ENCODE measurements at regions not wholly inside any gene's neighbourhood (a gene's known extent, or its start where the extent isn't known, plus 50 kb on each side); places are given as distances from the start of the nearest gene placed in this dataset.
A peak's percentile ranks its signal among the peaks of the same experiment; 100 is the strongest.

DNA sequence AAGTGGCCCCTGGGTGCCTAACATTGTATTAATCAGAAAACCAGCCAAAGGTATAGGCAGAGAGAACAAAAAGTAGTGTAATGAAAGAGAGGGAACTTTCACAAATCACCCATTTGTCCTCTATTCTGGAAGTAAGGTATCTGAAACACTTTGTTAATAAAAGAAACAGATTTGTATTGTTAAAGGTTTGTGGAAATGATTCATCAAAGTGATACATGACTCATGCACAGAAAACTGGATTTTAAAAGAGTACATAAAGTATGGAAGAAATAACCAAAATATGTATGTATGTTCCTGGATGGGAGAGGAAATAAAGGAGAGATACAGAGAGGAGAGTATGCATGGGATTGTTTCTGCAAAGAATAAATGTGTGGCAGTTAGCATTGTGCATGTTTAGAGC, 126.8 kb downstream of the RGS21 start:
- Histone ChIP-seq H3K27ac (no peak overlapping the region), H3K4me3 (no peak overlapping the region), H3K9me3 (no peaks in the 10 kb centered on the region), H3K4me1 (peaks cover 0 to 6% (median 0%) of the 10 kb centered on the region in 6 donors), H3K27me3 (replicated peaks in 1 of 7) (peaks cover 0 to 9% (median 0%) of the 10 kb centered on the region in 7 donors), H3K36me3 (no peaks in the 10 kb centered on the region)
- intact Hi-C loops (cut with DNase I; ENCODE audit: low total_unique reads): no loop called here
- DNase-seq: no peak
- no peak for TF ChIP-seq POLR2A (IDR thresholded peaks at IDR 0.05)
- TF ChIP-seq POLR2AphosphoS5 (IDR thresholded peaks at IDR 0.05): no peak
- no peak for TF ChIP-seq CTCF (IDR thresholded peaks at IDR 0.05 in 8 of 11, conservative IDR thresholded peaks at IDR 0.05 in 3 of 11)

DNA sequence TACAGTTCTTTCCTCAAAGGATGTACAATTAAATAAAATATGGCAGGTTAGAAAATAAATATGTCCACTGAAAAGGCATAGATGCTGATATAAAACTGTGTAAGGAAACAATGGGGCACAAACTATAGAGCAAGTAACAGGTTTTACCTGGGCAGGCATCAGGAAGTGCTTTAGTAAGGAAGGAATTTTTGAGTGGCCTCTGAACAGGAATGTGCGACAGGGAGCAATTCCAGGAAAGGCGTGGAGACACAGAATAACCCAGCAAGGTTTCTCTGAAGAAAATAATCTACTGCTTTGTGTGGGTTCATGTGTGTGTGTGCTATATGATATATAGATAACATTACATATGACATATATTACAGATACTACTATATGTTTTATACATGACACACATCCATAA, 128.4 kb downstream of the RGS21 start:
- no peak overlapping the region for H3K4me3 ChIP-seq
- WGBS, 5 donors: 81 to 92% (median 88%) methylated on average over 2 of the region's 2 CpGs
- peaks cover 0 to 6% (median 0%) of the 10 kb centered on the region in 6 donors for H3K4me1 ChIP-seq
- intact Hi-C loops (cut with DNase I; ENCODE audit: low total_unique reads): no loop called here
- peaks cover 0 to 4% (median 0%) of the 10 kb centered on the region in 7 donors for H3K27me3 ChIP-seq (replicated peaks in 1 of 7)
- no peaks in the 10 kb centered on the region for H3K36me3 ChIP-seq
- TF ChIP-seq POLR2AphosphoS5 (IDR thresholded peaks at IDR 0.05) (no peak), CTCF (IDR thresholded peaks at IDR 0.05 in 8 of 11, conservative IDR thresholded peaks at IDR 0.05 in 3 of 11) (no peak), POLR2A (IDR thresholded peaks at IDR 0.05) (no peak)
- no peak for DNase-seq
- no peaks in the 10 kb centered on the region for H3K9me3 ChIP-seq
- H3K27ac ChIP-seq: no peak overlapping the region

DNA sequence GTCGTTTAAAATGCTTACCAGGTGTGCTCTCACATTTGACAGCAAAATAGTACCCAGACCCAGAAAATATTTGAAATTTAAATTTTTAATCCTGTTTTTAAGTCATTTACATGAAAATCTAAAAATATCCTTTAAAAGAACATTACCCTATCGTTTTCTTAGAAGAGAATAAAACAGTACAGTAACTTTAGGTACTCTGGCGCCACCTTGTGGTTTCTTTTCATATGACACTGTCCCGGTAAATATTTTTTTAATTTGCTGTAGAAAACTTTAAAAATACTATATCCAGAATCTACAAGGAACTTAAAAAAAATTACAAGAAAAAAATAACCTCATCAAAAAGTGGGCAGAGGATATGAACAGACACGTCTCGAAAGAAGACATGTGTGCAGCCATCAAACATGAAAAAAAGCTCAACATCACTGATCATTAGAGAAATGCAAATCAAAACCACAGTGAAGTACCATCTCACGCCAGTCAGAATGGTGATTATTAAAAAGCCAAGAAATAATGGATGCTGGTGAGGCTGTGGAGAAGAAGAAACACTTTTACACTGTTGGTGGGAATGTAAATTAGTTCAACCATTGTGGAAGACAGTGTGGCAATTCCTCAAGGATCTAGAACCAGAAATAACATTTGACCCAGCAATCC, 129.2 kb downstream of the RGS21 start:
- H3K27me3 ChIP-seq (replicated peaks in 1 of 7): peaks cover 0 to 4% (median 0%) of the 10 kb centered on the region in 7 donors
- H3K4me3 ChIP-seq: no peak overlapping the region
- no peaks in the 10 kb centered on the region for H3K9me3 ChIP-seq
- TF ChIP-seq CTCF (IDR thresholded peaks at IDR 0.05 in 8 of 11, conservative IDR thresholded peaks at IDR 0.05 in 3 of 11): peak; percentile 39 to 83 (median 71)
- TF ChIP-seq POLR2AphosphoS5 (IDR thresholded peaks at IDR 0.05): no peak
- TF ChIP-seq POLR2A (IDR thresholded peaks at IDR 0.05): no peak
- H3K4me1 ChIP-seq: peaks cover 0 to 6% (median 0%) of the 10 kb centered on the region in 6 donors
- no peaks in the 10 kb centered on the region for H3K36me3 ChIP-seq
- no peak overlapping the region for H3K27ac ChIP-seq
- WGBS, 5 donors: 14 to 19% (median 18%) methylated on average over 7 of the region's 7 CpGs
- DNase-seq: no peak
- intact Hi-C loops (cut with DNase I; ENCODE audit: low total_unique reads): no loop called here

GRCh38 chr1:192448026-192448578, 127.5 kb upstream of the RGS1 start:
- Histone ChIP-seq H3K36me3 (no peaks in the 10 kb centered on the region), H3K4me3 (no peak overlapping the region), H3K27ac (no peak overlapping the region), H3K4me1 (peaks cover 0 to 6% (median 0%) of the 10 kb centered on the region in 6 donors), H3K27me3 (replicated peaks in 1 of 7) (peaks cover 0 to 4% (median 0%) of the 10 kb centered on the region in 7 donors), H3K9me3 (no peaks in the 10 kb centered on the region)
- intact Hi-C loops (cut with DNase I; ENCODE audit: low total_unique reads): no loop called here
- no peak for DNase-seq
- TF ChIP-seq POLR2AphosphoS5 (IDR thresholded peaks at IDR 0.05) (no peak), POLR2A (IDR thresholded peaks at IDR 0.05) (no peak), CTCF (IDR thresholded peaks at IDR 0.05 in 8 of 11, conservative IDR thresholded peaks at IDR 0.05 in 3 of 11) (no peak)

All from spleen (tissue), 11 donors.